Activated CD4-positive, alpha-beta T cell treated with anti-CD3 and anti-CD28 coated beads for 48 hours (primary cell): ENCODE measurements at regions not wholly inside any gene's neighbourhood (a gene's known extent, or its start where the extent isn't known, plus 50 kb on each side); places are given as distances from the start of the nearest gene placed in this dataset.
"Not testable (repeated sequence)": the region's sequence is repeated elsewhere in the genome, so short reads cannot be mapped to it uniquely, and the experiment has no call there.

Source experiments
- DNase-seq: peaks from one replicate; pipeline ENCODE4 v3.0.0-alpha.2; 2020

- DNase-seq: not testable (repeated sequence)
Observed at GRCh38 chr5:174498575-174498974, 225.8 kb upstream of the MSX2 start.

- DNase-seq: no peak
Observed at GRCh38 chr5:174500636-174501035, 223.7 kb upstream of the MSX2 start.

- DNase-seq: no peak
Observed at GRCh38 chr5:174501461-174502069, 222.8 kb upstream of the MSX2 start.

- DNase-seq: no peak
Observed at GRCh38 chr5:174503086-174503460, 221.3 kb upstream of the MSX2 start.

GRCh38 chr5:174503461-174504265 lies 220.7 kb upstream of the MSX2 start:
- no peak for DNase-seq

- no peak for DNase-seq
Observed at GRCh38 chr5:174504266-174504726, 220.1 kb upstream of the MSX2 start.

- DNase-seq: no peak
Observed at GRCh38 chr5:174505621-174506020, 218.8 kb upstream of the MSX2 start.

- DNase-seq: not testable (repeated sequence)
Observed at GRCh38 chr5:174510782-174511453, 213.5 kb upstream of the MSX2 start.

- DNase-seq: no peak
Observed at GRCh38 chr5:174511714-174512253, 212.6 kb upstream of the MSX2 start.

GRCh38 chr5:174514325-174514724 lies 210.1 kb upstream of the MSX2 start:
- DNase-seq: no peak

- DNase-seq: no peak
Observed at GRCh38 chr5:174514983-174515394, 209.4 kb upstream of the MSX2 start.

- DNase-seq: no peak
Observed at GRCh38 chr5:174516741-174517140, 207.6 kb upstream of the MSX2 start.

- no peak for DNase-seq
Observed at GRCh38 chr5:174518512-174518911, 205.9 kb upstream of the MSX2 start.

GRCh38 chr5:174520420-174521396 lies 203.7 kb upstream of the MSX2 start:
- DNase-seq: no peak

- no peak for DNase-seq
Observed at GRCh38 chr5:174521449-174521848, 202.9 kb upstream of the MSX2 start.

- no peak for DNase-seq
Observed at GRCh38 chr5:174522480-174523260, 201.7 kb upstream of the MSX2 start.

GRCh38 chr5:174523311-174524071 lies 200.9 kb upstream of the MSX2 start:
- DNase-seq: no peak

- no peak for DNase-seq
Observed at GRCh38 chr5:174524351-174524750, 200.0 kb upstream of the MSX2 start.

- DNase-seq: no peak
Observed at GRCh38 chr5:174526177-174526576, 198.2 kb upstream of the MSX2 start.

GRCh38 chr5:174527916-174528540 lies 196.4 kb upstream of the MSX2 start:
- DNase-seq: no peak
